Head of caudate nucleus (tissue), 42 donors: ENCODE measurements at regions not wholly inside any gene's neighbourhood (a gene's known extent, or its start where the extent isn't known, plus 50 kb on each side); places are given as distances from the start of the nearest gene placed in this dataset.

Source experiments
- DNase-seq, 42 donors: peaks; one replicate each; pipeline versions ENCODE4 v3.0.0 to v3.0.0-alpha.2; 2020 to 2021; ENCODE audit warnings: mixed read lengths in 7 of 42
- intact Hi-C: fragments of 100-400 bp; cut with DNase I; formaldehyde crosslinking; loops from one replicate; pipeline ENCODE4 v1.15.0; 2022

DNA sequence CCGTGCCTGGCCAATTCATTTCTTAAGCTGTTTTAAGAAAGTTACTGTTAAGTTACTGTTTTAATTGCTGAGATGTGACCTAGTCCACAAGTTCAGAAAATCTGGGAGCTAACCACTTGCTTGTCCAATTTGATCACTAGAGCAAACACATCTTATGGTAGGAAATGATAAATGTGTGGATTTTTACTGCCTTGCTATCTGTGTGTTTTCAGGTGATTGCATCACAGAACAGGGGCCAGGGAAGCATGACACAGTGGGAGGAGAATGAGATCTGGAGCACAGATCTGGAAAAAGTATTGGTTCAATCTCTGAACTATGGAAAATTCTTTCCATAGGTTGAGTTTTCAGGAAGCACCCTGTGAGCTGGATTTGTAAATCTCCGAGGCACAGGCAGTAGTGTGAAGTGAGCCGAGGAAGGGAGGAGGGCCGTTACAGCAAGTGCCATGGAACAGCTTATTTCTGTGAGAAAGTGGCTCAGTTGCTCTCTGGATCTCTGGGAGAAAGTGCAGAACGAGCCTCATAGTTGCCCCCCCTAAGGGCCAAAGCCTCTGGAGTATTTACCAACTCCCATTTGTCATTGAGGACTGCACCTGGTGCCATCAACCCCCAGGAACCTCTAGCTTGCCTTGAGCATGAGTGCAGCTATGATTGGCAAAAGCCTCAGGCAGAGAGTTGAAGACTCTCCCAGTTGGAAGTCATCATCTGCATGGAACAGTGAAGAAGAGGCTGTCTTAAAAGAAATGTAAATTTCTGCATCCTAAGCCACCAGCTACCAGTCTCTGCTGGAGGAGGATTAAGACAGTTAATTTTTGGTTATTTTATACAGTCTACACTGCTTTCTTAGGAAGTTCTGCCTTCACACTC lies 161.8 kb upstream of the CLINT1 start:
- no peak for DNase-seq
- intact Hi-C loops, result no loop called here

DNA sequence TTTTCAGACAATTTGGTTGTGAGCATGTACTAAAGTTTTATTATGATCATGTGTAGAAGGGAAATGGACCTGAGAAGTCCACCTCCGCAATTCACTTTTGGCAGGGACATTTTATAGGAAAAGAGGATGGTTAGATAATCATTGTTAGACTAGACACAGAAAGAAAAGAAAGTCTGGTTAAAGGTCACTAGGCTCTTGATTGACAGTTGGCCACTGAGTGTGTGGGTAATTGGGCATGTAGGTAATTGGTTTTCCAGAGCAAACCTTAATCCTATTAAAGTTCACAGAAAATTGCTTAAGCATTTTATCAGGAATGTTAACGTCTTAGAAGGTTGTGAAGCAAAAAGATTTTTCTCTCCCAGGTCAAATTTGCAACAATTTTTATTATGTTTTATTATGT lies 158.5 kb upstream of the CLINT1 start:
- no peak for DNase-seq
- intact Hi-C loops, result no loop called here

GRCh38 chr5:158014372-158014771 lies 155.4 kb upstream of the CLINT1 start:
- intact Hi-C loops, result no loop called here
- DNase-seq, result no peak

DNA sequence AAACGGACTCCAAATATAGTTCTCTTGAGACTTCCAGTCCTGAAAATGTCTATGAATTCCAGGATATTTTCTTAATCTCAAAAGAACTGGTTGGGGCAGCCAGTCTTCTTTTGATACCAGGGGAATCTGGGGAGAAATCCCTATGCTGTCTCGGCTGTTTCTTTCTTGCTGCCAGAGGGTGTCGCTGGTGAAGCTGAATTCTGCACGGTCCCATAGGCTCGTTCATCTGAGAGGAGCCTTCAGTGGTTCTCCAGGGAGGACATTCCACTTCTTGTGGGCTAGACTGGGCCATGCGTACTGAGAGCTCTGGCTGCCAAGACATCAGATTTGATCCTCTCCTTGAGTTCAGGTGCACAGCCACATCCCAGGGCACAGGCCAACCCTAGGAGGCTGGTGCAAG lies 155.0 kb upstream of the CLINT1 start:
- intact Hi-C loops, result no loop called here
- DNase-seq, result peak in 24 of 42 donors; percentile 7 to 69 (median 28)

GRCh38 chr5:158013303-158013702 lies 154.4 kb upstream of the CLINT1 start:
- intact Hi-C loops, result no loop called here
- no peak for DNase-seq

- intact Hi-C loops, result no loop called here
- no peak for DNase-seq
Measured at GRCh38 chr5:158011422-158011821, 152.5 kb upstream of the CLINT1 start.

GRCh38 chr5:158010831-158011230 lies 151.9 kb upstream of the CLINT1 start:
- intact Hi-C loops, result no loop called here
- no peak for DNase-seq

DNA sequence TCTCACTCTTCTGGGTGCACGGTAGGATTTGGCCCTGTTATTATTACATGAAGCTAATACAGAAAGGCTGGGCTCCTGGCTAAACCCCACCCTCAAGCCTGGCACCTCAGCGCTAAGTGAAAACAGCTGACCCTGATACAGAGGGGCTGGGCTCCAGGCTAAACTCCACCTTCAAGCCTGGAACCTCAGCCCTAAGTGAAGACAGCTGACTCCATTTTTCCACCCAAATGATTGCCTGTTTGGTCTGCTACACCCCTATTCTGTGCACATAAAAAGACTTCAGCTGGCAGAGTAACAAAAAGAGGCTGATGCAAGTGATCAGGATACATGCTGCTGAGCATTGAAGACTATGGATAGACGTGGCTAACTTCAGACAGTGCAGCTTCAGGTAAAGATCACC lies 148.4 kb upstream of the CLINT1 start:
- no peak for DNase-seq
- intact Hi-C loops, result no loop called here

- intact Hi-C loops, result no loop called here
Measured at GRCh38 chr5:157999696-158000095, 140.8 kb upstream of the CLINT1 start.

GRCh38 chr5:157997991-157998504 lies 139.1 kb upstream of the CLINT1 start:
- no peak for DNase-seq
- intact Hi-C loops, result no loop called here

More at GRCh38 chr5:157999696-158000095, 140.8 kb upstream of the CLINT1 start:
- no peak for DNase-seq

DNA sequence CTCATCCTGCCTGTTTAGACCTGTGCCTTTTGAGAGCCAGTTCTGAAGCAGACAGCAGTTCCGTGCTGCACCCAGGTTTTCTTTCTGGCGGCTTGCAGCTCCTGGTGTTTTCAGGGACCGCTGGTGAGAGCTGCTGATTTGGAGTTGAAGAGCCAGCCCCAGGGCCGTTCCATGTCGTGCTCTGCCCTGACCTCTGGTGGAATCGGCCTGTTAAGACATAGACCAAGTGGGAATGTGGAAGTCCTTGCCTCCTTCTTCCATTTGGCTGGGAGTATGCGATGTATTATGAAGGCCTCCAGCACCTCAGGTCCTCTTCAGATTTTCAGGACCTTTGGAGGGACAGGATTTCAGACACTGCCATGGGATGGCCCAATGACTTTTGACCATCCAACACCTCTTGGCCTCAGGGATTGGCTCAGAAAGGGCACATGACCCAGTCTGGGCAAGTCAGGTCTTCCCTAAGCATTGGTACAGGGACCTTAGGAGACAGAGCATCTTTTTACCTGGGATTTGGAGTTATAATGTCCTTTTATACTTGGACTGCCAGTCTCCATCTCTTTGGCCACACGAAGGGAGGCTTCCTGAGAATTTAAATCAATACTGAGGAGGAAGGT lies 136.1 kb upstream of the CLINT1 start:
- peak; percentile 24 to 80 (median 56) for DNase-seq
- intact Hi-C loops, result no loop called here

GRCh38 chr5:157993986-157994691 lies 135.2 kb upstream of the CLINT1 start:
- DNase-seq, result no peak
- intact Hi-C loops, result no loop called here

DNA sequence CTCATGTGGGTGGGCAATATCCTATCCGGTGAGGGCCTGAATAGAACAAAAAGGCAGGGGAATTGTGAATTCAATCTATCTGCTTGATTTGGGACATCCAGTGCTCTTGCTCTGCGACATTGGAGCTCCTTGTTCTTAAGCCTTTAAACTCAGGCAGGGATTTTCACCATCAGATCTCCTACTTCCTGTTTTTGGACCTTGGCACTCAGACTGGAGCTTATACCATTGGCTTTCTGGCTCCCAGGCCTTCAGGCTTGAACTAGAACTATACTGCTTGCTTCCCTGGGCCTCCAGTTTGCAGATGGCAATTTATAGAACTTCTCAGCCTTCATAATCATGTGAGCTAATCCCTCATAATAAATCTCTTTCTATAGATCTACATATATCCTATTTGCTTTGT lies 134.3 kb upstream of the CLINT1 start:
- intact Hi-C loops, result no loop called here
- DNase-seq, result no peak

DNA sequence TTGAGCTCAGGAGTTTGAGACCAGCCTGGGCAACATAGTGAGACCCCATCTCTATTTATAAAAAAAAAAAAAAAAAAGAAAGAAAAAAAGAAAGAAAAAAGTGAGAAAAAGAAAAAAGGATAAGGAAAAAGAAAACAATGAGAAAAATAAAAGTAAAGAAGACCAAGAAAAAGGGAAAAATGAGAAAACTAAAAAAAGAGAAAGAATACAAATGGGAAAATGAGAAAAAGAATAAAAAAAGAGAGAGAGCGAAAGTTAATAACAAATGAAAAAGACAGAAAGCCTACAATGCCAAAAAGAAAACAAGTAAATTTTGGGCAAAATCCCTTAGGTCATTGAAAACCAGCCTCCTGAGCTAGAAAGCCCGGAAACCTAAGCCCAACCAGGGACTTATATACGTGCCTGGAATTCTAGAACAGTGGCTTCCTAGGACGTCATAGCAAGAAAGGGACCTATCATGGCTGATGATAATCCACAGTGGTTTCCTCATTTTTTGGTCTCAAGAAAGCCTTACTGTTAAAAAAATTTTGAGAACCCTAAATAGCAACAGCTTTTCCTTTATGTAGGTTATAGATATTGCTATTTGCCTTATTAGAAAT lies 131.7 kb upstream of the CLINT1 start:
- DNase-seq, result no peak
- intact Hi-C loops, result no loop called here

DNA sequence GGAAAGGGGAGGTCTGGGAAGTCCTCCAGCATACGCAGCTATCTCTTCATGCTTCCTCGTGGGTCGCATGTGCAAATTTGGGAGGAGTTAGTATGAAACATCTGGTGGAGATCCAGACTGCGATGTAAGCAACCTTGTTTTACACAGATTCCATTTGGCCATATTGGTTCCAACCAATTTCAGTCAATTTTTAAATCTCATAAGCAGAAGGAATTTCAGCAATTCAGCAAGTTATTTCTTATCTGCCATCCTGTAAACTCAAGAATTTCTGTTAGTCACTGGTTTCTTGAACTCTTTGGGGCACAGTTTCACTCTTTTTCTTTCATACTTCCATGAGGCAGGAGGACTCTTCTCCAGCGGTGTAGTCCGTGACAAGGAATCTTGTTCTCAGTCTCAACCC lies 130.4 kb upstream of the CLINT1 start:
- DNase-seq, result no peak
- intact Hi-C loops, result no loop called here

GRCh38 chr5:157987259-157987658 lies 128.3 kb upstream of the CLINT1 start:
- intact Hi-C loops, result no loop called here
- no peak for DNase-seq

- intact Hi-C loops, result no loop called here
- DNase-seq, result no peak
Measured at GRCh38 chr5:157986431-157986990, 127.6 kb upstream of the CLINT1 start.

DNA sequence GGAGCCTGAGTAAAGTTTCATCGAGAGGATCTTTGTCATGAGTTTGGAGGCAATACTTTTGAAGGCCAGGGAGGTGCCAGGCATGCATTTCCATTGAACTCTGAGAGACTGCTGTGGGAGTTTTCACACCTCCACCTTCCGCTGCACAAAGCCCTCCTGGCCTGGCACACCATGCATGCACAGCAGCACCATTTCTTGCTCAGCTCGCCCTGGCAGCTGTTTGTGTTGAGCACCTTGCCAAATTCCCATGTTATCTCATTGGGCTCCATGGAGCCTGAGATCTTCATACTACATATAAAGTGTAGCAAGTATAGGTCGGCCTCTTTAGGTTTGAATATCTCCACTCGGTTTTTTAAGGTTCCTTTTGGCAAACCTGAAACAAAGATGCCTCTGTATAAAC lies 125.7 kb upstream of the CLINT1 start:
- DNase-seq, result no peak
- intact Hi-C loops, result no loop called here

DNA sequence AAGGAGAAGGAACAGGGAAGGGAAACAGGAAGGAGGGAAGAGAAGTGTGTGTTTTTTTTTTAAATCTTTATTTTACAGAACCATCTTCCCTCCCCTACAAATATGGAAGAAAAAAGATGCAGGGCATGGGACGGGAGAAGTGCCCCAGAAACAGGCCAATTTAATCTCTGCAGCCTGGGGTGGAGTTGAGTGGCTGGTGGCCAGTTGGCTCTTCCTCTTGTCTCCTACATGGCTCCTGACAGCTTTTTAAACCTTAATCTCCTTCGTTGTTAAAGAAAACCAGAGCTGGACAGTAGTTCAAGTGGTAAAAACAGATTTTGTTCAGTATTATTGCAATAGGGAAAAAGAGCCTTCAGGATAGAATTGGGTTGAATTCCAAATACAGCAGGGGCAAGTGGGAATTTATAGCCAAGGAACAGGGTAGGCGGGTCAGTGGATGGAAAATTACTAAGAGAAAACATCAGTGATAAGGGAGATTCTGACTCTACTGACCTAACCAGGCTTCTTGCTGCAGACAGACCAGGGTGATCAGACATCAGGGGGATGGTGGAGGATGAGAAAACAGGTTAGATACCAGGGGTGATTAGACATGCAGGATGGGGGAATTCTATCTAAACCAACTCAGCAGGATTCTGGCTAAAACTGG lies 125.1 kb upstream of the CLINT1 start:
- no peak for DNase-seq
- intact Hi-C loops, result no loop called here
